CD4-positive, alpha-beta T cell treated with Interleukin-15 for 4 hours (primary cell): ENCODE measurements at regions not wholly inside any gene's neighbourhood (a gene's known extent, or its start where the extent isn't known, plus 50 kb on each side); places are given as distances from the start of the nearest gene placed in this dataset.

Experiments
- DNase-seq: peaks from one replicate; pipeline ENCODE4 v3.0.0-alpha.2; 2020; ENCODE audit warnings: low spot score

DNA sequence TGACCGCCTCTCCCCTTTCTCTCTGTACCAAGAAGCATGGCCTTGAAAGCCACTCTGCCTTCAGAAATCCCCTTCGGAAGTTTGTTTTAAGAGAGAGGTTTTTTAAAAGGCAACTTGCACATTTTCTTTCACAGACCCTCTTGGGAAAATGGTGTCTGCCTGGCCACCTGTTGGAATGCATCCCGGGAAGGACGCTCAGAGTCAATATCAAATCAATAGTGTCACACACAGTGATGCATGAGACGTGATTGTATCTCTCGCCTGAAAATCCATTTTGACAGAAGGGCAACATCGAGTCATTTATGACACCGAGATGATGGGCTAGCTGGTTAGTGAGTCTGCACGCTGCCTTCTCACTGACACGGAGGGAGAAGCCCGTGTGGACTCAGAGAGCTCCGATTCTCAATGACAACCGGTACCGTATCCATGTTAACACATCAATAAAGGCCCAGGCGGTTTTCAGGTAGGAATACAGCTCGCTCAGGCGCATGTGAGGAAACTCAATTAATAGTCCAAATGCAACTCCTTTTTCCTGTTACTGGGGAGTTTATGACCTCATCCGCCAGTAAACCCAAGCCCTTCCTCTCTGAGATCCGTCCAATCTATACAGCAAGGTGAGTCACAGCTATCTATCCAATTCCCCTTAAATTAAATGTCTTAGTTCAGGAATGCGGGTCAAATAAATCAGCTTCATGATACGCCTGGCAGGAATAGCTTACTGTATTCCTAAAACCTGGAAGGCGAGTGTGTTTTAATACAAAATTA lies 621.5 kb upstream of the MKI67 start:
- no peak for DNase-seq

DNA sequence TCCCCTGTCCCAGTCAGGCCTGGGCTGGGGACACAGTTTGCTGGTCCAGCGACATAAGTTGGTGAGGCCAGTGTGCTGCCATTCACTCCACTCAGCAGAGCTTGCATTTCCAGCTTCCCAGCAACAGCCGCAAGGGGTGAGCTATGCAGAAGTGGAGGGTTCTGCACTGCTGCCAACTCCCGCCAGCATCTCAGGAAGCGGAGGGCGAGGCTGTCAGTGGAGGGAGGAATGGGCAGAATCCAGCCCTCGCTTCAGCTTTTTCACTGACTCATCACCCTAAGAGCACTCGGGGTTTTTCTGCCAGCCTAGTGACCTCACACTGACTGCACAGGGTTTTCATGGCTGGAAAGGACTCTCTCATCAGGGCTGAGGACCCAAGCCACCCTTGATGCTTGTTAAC lies 625.1 kb upstream of the MKI67 start:
- no peak for DNase-seq

DNA sequence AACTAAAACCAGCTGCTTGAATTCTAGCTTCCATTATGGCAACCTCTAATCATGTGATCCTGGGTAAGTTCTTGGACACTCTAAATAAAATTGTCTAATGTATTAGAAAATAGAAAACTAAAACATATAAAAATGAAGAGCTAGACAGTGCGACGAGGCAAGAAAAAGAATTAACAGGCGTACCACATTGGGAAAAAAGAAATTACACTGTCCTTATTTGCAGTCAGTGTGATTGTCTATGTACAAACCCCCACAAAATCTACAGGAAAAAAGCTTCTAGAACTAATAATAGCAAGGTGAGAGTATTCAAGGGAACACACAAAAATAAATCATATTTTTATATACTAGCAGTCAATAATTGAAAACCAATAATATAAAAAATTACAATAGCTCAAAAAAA lies 625.6 kb upstream of the MKI67 start:
- DNase-seq = no peak

DNA sequence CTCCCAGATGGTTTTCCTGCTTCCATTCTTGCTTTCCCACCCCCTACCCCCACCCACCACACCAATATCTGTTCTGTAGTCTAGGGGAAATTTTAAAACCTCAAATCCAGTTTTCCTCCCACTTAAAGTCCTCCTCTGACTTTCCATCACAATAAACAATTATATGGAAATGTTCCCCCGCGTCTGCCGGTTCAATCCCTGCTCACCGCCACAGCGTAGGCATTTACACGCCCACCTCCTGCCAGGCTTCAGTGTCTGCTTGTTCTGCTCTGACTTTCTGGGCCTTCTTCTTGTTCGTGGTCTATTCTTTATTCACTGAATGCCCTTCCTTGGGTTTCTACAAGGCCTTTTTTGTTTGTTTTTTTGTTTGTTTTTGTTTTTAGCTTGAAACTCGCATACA lies 633.0 kb upstream of the MKI67 start:
- no peak for DNase-seq

DNA sequence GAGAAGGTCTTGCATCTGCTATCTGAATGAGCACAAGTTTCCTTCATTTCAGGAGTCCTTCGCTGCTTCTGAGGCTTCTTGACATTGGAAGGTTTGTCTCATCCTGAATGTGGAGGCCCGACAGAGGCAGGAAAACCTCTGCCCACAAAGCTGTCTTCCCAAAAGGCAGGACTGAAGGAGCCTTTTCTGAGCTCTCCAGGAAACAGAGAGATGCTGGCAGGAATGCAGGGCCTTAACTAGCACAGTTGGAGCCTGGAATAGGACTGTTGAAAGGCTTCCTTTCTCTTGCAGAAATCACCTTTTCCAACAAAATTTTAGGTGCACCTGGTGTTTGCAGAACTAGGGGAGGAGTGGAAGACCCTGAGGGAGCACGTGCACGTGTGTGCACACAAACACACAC lies 637.4 kb upstream of the MKI67 start:
- no peak for DNase-seq

DNA sequence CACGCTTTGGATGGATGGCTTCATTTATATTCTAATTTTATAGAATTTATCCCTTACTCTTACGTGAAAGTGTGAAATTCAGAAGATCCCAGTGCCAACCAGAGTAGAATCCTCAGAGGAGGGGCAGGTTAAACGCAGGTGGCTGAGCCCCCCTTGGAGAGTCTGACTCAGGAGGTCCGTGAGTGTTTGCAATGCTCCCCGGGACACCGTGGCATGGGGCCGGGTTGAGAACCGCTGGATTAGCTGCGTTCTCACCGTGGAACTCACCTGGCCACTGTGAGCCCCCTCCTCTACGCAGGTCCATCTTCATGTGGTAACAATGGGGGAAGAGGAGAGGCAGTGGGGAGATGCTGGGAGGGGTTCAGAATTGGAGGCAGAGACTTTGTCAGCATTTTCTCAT lies 638.0 kb upstream of the MKI67 start:
- no peak for DNase-seq

DNA sequence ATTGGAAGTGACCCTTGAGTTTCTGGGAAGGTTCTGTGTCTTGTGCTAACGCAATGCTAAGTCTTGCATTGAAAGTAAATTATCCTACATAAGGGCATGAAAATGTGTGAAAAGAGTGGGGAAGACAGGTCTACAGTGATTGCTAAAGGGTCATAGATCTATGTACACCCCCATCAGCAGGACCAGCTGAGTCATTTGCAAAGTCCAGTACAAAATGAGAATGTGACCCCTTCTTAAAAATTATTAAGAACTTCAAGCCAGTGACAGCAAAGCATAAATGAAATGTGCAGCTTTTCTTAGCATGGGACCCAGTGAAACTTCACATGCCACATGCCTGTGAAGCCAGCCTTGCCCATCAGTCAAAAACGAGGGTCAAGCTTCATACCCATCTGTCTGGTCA lies 640.7 kb upstream of the MKI67 start:
- DNase-seq = no peak

DNA sequence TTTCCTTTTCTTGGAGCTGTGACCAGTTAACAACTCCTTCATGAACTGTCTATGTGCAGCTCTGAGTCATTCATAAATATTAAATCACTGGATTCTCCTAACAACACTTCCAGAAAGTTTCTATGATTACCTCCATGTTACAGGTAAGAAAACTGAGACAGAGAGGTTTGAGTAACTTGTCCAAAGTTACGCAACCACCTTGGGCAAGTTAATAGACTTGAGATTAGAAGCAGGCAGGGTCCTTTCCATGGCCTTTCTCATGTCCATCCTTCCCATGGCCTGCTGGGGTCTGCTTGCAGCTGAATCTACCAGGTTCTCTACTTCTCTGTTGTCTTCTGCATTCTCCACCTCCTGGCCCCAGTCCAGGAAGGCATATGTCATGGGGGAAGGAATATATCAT lies 648.8 kb upstream of the MKI67 start:
- no peak for DNase-seq

DNA sequence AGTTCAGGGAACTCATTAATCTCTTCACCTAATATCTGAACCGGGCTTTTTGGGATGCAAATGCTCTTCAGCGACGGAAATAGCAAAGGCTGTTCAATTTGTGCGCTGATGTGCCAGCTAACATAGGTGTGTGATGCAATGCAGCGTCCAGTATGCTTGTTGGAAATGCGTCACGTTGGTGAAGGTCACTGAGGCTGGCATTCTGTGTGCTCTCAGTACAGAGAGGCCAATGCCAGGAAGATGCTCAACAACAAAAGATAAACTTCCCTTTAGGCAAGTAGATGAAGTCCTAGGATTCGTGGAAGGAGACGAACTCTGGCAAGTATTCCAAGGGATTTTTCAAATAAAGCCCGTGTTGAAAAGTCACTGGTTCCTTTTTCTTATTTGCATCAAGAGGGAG lies 649.5 kb upstream of the MKI67 start:
- no peak for DNase-seq

DNA sequence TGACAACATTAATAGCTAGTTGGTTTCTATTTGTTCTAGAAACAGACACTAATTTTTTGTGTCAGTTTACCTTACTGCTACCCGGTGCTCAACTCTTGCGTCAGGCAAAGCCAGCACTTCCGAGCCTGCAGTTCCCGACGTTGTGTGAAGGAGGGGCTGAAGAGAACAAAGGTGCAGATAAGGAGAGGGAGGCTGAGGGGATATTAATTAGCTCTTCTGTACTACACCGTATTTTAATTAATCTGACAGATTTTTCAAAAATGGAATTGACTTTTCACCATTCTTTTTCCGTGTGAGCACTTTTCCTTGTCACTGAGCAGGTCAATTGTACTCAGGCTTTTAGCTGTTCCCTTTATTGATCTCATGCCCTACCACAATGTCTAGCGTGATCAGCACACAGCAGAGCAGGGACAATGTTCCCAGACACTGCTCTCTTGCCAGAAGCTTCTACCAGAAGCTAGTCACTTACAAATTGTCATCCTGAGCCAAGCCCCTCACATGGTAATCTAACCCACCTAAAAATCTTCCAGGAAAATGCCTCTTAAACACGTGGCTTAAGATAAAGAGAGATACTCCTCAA lies 650.5 kb upstream of the MKI67 start:
- no peak for DNase-seq

DNA sequence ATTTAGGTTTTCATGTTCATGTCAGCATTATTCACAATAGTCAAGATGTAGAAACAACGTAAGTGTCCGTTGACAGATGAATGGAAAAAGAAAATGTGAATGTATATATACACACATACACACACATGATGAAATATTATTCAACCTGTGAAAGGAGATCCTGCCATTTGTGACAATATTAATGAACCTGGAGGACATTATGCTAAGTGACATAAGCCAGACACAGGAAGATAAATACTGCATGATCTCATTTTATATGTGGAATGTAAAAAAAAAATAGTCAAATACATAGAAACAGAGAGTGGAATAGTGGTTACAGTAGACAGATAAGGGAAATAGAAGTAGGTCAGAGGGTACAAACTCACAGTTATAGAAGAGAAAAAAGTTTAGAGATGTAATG lies 651.1 kb upstream of the MKI67 start:
- no peak for DNase-seq

DNA sequence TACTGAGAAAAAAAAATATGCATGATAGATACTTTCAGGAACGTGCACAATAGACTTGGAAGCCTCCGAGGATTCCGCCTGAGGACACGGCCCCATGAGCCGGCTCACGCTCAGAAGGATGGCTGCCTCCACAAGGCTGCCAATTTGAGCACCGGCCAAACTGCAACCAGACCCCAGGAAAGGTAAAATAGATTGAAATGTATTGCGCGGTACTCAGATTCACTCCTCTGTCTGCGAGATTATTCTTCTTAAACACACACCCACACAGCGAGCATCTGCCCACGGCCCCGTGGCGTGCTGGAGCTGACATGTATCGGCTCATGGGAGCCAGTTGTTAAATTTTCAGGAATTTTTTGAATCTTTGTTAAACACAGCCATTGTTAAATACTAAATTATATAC lies 653.2 kb upstream of the MKI67 start:
- no peak for DNase-seq

DNA sequence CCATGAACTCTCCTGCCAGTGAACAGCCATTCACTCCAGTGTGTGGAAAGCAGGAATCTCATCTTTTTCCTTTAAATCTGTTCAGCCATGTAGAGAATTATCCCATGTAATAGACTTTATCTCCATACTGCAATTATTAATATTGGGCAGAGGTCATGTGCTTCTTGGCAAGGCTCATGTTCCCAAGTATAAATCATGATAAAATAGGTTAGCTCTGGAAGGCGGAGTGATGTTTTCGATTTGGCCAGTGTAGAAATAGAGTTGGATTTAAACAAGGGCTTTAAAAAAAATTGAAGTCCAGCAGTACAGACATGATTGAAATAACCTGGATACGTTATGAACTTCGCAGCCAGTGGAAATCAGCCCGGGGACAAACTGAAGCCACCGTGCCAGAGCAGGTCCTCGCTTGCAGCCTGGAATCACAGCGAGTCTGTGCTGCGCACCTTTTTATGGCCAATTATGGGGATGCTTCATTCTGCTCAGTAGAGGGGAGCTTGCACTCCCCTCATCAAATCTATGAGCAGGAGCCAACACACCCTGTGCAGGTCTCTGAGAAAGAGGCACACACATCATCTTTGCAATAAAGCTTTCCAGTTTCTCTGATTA lies 654.0 kb upstream of the MKI67 start:
- DNase-seq = no peak

DNA sequence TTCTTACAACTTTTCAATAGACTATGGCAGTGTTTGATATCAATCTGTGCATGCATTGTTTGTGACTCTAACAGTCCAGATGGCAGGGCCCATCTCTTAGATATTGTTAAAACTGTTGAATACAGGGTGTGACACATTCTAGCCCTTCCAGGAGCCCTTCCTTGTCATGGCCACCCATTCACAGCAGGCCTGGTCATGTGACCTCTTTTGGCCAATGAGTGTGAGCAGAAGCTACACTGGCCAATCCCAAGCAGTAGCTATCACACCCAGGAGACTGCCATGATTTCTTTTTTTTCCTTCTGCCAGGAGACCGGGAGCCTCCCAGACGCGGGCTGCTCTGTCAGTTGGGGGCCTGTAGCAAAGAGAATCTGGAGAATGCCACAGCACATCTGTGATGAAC lies 655.4 kb upstream of the MKI67 start:
- no peak for DNase-seq

DNA sequence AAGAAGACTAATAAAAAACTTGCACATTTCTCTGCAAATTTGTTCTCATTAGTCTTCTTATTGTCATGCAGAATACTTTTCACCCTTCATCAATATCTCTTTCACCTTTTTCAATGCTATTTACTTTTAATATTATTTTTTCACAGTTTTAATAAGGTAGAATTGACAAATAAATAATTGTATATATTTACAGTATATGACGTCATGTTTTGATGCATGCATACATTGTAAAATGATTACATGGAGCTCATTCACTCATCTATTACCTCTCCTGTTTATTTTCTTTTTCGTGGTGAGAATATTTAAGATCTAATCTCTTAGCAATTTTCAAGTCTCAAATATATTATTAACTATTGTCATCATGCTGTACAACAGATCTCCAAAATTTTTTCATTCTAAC lies 658.2 kb upstream of the MKI67 start:
- no peak for DNase-seq

DNA sequence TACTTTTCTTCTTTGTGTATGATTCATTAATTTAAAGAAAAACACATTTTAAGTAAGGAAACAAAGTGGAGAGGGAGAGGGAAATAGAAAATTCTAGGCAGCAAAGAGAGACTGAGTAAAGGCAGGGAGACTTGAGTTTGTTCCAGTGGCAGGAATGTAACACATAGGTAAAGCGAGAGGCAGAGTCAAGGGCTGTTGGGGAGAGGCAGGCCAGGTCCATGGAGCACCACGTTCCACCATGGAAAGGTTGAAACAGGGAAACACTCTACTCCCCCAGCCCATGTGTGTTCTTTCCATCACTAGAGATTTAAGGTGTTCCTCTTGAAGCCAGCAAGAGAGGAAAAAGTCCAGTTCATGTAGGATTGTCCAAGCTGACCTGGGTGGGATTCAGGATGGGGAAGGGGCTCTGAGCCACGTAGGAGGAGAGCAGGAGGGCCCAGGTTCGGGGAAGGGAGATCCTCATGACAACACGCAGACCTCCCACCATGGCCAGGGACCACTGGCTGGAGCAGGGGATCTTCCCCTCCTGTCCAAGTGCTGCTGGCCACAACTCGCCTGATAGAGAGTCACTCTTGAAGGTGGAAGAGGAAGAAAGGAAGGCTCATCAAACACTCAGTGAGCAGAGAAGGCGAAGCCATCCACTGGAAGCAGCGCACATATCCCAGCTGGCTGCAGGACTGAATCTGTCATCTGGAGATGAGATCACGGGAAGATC lies 666.4 kb upstream of the MKI67 start:
- DNase-seq = no peak

DNA sequence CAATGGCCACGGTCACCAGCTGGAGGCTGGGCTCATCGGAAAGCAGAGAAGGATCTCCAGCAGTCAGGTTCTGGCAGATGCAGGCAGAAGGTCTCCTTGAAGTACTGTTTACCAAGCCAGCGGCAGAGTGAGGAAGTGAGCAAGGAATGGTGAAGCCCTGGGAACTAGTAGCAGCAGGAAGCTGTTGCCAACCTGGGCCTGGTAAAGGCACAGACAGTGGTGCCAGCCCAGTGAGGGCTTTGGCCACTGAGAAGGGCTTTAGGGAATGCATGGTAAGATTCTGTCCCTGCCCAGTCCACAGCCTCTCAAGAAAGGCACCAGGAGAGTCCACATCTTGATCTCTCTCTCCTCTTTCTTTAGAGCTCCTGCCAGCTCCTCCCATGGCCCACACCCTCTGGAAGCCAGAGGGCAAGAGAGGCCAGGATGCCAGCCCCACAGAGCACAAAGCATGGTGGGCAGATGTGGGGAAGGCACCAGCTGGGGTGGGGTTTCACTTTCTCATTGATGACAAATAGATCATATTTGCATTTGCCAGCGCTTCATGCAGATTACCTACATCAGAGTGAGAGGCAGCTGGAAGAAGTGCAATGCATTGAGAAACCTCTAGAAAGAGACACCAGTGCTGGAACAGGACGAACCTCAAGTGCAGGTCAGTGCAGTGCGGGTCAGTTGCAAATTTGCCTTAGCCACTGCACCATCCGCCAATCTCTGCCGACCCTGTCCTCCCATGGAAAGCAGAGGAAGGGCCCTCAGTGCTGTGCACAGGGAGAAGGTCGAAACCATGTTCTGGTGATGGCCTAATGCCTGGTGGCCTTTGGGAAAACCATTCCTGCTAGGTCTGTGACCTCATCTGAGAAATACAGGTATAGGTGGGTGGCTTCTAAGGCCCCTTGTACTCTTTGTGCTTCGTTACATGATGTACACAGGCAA lies 667.8 kb upstream of the MKI67 start:
- DNase-seq = no peak

DNA sequence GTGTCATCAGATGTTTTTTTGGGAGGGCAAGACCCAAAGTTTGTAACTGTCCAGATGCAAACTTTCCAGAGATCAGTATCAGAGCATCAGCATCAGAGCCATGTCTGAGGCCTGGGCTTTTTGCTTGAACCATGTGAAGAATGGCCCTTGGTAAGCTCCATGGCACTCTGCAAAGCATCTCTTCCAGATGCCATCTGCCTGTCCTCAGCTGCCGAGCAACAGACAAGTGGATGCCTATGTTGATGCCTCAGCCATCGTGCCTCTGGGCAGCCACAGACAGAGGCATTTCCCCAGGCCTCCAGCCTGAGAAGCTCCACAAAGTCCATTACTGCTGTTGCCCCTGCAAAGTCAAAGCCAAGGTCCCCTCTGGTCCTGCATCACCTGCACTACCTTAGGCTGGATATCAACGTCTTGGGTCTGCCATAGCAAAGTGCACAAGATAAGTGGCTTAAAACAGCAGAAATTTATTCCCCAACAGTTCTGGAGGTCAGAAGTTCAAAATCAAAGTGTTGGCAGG lies 670.2 kb upstream of the MKI67 start:
- DNase-seq = no peak

DNA sequence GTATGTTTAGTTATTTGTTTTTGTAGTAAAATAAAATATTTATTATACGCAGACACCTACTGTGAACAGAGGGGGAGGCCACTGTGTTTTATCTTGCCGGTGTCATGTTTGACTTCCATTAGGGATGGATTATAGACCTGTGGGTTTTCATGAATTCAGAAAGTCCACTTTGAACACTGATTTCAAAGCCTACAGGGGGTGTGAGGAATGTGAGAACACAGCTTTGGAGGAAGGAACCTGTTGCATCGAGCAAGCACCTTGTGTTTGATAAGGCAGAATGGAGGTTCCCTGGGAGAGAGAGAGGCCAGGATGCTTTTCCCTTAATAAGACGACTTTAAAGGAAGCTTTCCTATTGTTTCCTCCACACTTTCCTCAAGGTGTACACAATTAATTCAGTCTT lies 665.0 kb upstream of the MGMT start:
- DNase-seq = no peak

DNA sequence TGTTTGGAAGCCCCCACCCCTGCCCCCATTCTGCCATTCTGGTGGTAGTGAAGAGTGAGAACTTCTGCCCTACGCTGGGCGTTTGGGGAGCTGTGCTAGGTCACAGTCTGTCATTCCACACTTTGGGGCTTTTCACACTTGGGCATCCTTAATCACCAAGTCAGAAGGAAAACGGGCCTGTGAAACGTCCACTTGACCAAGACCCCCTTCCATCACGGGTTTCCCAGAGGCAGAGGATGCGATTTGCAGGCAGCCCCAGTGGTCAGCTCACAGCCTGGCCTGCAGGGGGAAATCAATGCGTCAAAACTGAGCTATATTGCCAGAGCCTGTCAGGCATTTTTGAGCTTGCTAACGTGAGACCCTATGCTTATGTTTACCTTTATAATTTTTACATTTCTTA lies 663.3 kb upstream of the MGMT start:
- no peak for DNase-seq

DNA sequence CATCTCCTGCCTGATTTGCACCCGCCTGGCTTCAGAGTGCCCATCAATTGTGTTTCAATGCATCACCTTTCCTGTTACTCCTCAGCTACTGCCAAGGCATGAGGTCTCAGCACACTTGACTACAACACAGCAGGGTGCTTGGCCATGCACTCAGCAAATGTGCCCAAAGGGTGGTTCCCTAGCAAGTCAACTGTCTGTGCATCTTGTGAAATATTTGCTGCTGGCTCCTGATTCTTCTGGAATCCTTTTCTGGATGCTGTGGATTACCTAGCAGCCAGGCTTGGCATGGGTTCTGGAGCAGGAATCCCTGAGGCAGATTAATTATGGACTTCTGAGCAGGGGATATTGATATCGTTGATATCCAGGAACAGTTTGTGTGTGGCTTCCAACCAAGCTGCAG lies 662.6 kb upstream of the MGMT start:
- no peak for DNase-seq

DNA sequence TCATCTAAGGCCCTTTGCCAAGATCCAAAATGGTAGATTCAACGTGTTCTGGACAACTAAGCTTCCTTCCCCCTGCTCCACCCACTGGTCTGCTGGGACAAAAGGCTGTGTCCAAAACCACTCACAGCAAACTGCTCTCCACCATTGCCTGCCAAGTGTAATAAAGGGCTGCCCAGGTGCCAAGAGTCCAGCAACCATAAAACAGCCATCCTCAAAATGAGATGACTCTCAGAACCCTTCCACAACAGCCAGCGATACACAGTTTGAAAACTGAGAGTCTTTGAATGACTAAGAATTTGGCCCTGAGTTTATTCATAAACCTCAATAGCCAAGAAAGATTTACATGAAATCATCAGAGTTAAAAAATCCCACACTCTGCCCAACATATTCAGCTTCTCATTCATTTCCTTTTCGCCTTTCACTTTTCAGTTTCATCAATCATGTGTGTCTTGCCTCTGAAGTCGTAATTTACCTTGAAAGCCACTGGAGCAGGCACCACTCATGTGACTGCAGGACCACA lies 658.1 kb upstream of the MGMT start:
- DNase-seq = no peak
